GM12878 (cell line): ENCODE measurements at regions not wholly inside any gene's neighbourhood (a gene's known extent, or its start where the extent isn't known, plus 50 kb on each side); places are given as distances from the start of the nearest gene placed in this dataset.

Source experiments
- ASH2L ChIP-seq: fragments of 300-600, 200-600 bp; sonication (generic); IDR thresholded peaks from 2 replicates; pipeline ENCODE4 v1.6.1; 2017; ENCODE audit warnings: low read depth, mild to moderate bottlenecking, borderline replicate concordance
- CEBPB ChIP-seq, 2 experiments: fragments of 150-350 bp in 1 of 2; IDR thresholded peaks; 2 replicates each; pipeline ENCODE4 v1.6.1; 2012 to 2014; ENCODE audit warnings: low read depth in 2 of 2, low read length in 2 of 2, borderline replicate concordance in 1 of 2, inconsistent platforms in 1 of 2
- EP300 ChIP-seq, 2 experiments: fragments of 150-350 bp in 1 of 2; IDR thresholded peaks; 2 replicates each; pipeline ENCODE4 v1.6.1; 2011 to 2012; ENCODE audit warnings: low read depth in 2 of 2, low read length in 2 of 2, borderline replicate concordance in 1 of 2, improper control_type of control experiment in 1 of 2, inconsistent platforms in 1 of 2; ENCODE audit not compliant: control insufficient read depth in 1 of 2
- GABPA ChIP-seq: IDR thresholded peaks from 2 replicates; pipeline ENCODE4 v1.6.1; 2014; ENCODE audit warnings: antibody characterized with exemption, low read depth, mild to moderate bottlenecking, inconsistent platforms
- MAX ChIP-seq: IDR thresholded peaks from 2 replicates; pipeline ENCODE4 v1.6.1; 2012; ENCODE audit warnings: low read depth, low read length, improper control_type of control experiment
- POLR2A ChIP-seq: IDR thresholded peaks from 2 replicates; pipeline ENCODE4 v1.6.1; 2011; ENCODE audit warnings: low read depth, mild to moderate bottlenecking, low read length
- PRDM15 ChIP-seq: fragments of 450-650 bp; formaldehyde crosslinking; IDR thresholded peaks from 2 replicates; pipeline ENCODE4 v1.4.0; 2020; ENCODE audit warnings: mild to moderate bottlenecking, moderate library complexity
- RFX5 ChIP-seq: IDR thresholded peaks from 2 replicates; pipeline ENCODE4 v1.6.1; 2011; ENCODE audit warnings: low read depth, low read length, improper control_type of control experiment
- SMC3 ChIP-seq: IDR thresholded peaks from 2 replicates; pipeline ENCODE4 v1.6.1; 2011; ENCODE audit warnings: low read length, improper control_type of control experiment, borderline replicate concordance
- TAF1 ChIP-seq: IDR thresholded peaks from 2 replicates; pipeline ENCODE4 v1.6.1; 2011; ENCODE audit warnings: mild to moderate bottlenecking, low read depth, low read length, borderline replicate concordance
- TF ChIP-seq, protein P1 (sequence below), 3 experiments: IDR thresholded peaks in 2 of 3; conservative IDR thresholded peaks in 1 of 3; 2 replicates each; pipeline ENCODE4 v1.5.1; 2011; ENCODE audit warnings: low read depth in 3 of 3, low read length in 3 of 3, mild to moderate bottlenecking in 3 of 3, control low read depth in 2 of 3, moderate library complexity in 2 of 3, inconsistent platforms in 1 of 3, mixed read lengths in 1 of 3; ENCODE audit not compliant: control insufficient read depth in 2 of 3, insufficient read depth in 1 of 3; ENCODE audit errors: extremely low read depth in 1 of 3
- TF ChIP-seq, protein P2 (sequence below): IDR thresholded peaks from 2 replicates; pipeline ENCODE4 v1.6.1; 2011; ENCODE audit warnings: borderline replicate concordance, low read depth, mild to moderate bottlenecking, moderate library complexity, mixed read lengths, low read length; ENCODE audit not compliant: insufficient read depth; ENCODE audit errors: extremely low read length

- TF ChIP-seq GABPA (no peak), SMC3 (no peak), TAF1 (no peak), RFX5 (no peak), CEBPB (IDR thresholded peaks at IDR 0.05; ENCODE audit: borderline replicate concordance in 1 of 2, low read depth in 2 of 2, low read length in 2 of 2) (no peak), POLR2A (no peak), ASH2L (no peak), EP300 (IDR thresholded peaks at IDR 0.05; ENCODE audit: borderline replicate concordance in 1 of 2, control insufficient read depth in 1 of 2, low read depth in 2 of 2, low read length in 2 of 2) (no peak), MAX (no peak), PRDM15 (CRISPR knock-in tag) (no peak)
- TF ChIP-seq, protein P1, sequence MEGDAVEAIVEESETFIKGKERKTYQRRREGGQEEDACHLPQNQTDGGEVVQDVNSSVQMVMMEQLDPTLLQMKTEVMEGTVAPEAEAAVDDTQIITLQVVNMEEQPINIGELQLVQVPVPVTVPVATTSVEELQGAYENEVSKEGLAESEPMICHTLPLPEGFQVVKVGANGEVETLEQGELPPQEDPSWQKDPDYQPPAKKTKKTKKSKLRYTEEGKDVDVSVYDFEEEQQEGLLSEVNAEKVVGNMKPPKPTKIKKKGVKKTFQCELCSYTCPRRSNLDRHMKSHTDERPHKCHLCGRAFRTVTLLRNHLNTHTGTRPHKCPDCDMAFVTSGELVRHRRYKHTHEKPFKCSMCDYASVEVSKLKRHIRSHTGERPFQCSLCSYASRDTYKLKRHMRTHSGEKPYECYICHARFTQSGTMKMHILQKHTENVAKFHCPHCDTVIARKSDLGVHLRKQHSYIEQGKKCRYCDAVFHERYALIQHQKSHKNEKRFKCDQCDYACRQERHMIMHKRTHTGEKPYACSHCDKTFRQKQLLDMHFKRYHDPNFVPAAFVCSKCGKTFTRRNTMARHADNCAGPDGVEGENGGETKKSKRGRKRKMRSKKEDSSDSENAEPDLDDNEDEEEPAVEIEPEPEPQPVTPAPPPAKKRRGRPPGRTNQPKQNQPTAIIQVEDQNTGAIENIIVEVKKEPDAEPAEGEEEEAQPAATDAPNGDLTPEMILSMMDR (IDR thresholded peaks at IDR 0.05 in 2 of 3, conservative IDR thresholded peaks at IDR 0.05 in 1 of 3; ENCODE audit: control insufficient read depth in 2 of 3, extremely low read depth in 1 of 3, insufficient read depth in 1 of 3, low read depth in 3 of 3, low read length in 3 of 3): no peak
- TF ChIP-seq, protein P2, sequence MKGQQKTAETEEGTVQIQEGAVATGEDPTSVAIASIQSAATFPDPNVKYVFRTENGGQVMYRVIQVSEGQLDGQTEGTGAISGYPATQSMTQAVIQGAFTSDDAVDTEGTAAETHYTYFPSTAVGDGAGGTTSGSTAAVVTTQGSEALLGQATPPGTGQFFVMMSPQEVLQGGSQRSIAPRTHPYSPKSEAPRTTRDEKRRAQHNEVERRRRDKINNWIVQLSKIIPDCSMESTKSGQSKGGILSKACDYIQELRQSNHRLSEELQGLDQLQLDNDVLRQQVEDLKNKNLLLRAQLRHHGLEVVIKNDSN: no peak
Measured at GRCh38 chr14:37977481-37977880, 230.2 kb upstream of the SSTR1 start.
